CD4-positive, alpha-beta T cell (primary cell): ENCODE measurements at regions not wholly inside any gene's neighbourhood (a gene's known extent, or its start where the extent isn't known, plus 50 kb on each side); places are given as distances from the start of the nearest gene placed in this dataset.

ENCODE experiments used
- ATAC-seq: fragments of 200-7000 bp; cut with Tn5 transposase; one replicate; pipeline ENCODE4 v1.10.0; 2022; ENCODE audit warnings: mild to moderate bottlenecking; ENCODE audit not compliant: poor library complexity
- CTCF ChIA-PET: fragments of 350-600 bp; sonication (Branson Sonifier 250); formaldehyde crosslinking; loops from one replicate; lab custom pipeline; 2021; ENCODE audit warnings: antibody characterized with exemption, inconsistent platforms; lab: Charles Lee
- POLR2A ChIA-PET: fragments of 350-600 bp; sonication (Branson Sonifier 250); formaldehyde crosslinking; loops from one replicate; lab custom pipeline; 2021; ENCODE audit warnings: antibody characterized with exemption, inconsistent platforms; lab: Charles Lee
- DNase-seq, 14 experiments: peaks; one replicate each; pipeline ENCODE4 v3.0.0-alpha.2; 2013 to 2020; ENCODE audit warnings: mixed read lengths in 2 of 14
- H3K27ac ChIP-seq, 2 donors: one replicate each; pipeline versions ENCODE4 v1.5.1 to v1.7.0; 2013; ENCODE audit warnings: low read length in 2 of 2, low read depth in 1 of 2, mild to moderate bottlenecking in 1 of 2
- H3K27me3 ChIP-seq, 2 experiments: 1 replicate in 1 of 2; 2 replicates in 1 of 2; pipeline versions ENCODE4 v1.6.1 to v1.7.0; 2013; ENCODE audit warnings: low read length in 2 of 2, control low read depth in 1 of 2, mild to moderate bottlenecking in 1 of 2, moderate library complexity in 1 of 2; ENCODE audit not compliant: insufficient read depth in 2 of 2, control insufficient read depth in 1 of 2
- H3K36me3 ChIP-seq: one replicate; pipeline ENCODE4 v1.6.1; 2013; ENCODE audit warnings: low read length, control low read depth; ENCODE audit not compliant: insufficient read depth
- H3K4me1 ChIP-seq: one replicate; pipeline ENCODE4 v1.6.1; 2013; ENCODE audit warnings: low read length, control low read depth; ENCODE audit not compliant: insufficient read depth
- H3K4me3 ChIP-seq: one replicate; pipeline ENCODE4 v1.5.1; 2013; ENCODE audit warnings: mild to moderate bottlenecking, low read length, moderate library complexity
- H3K9me3 ChIP-seq, 2 experiments: 1 replicate in 1 of 2; 2 replicates in 1 of 2; pipeline versions ENCODE4 v1.6.1 to v1.7.0; 2013; ENCODE audit warnings: low read length in 2 of 2, mild to moderate bottlenecking in 2 of 2, control low read depth in 1 of 2, moderate library complexity in 1 of 2; ENCODE audit not compliant: control insufficient read depth in 1 of 2, insufficient read depth in 1 of 2
- H3K27ac Mint-ChIP-seq: one replicate; pipeline ENCODE4 v1.8.0; 2020; ENCODE audit warnings: mixed read lengths
- H3K27me3 Mint-ChIP-seq: one replicate; pipeline ENCODE4 v1.8.0; 2021; ENCODE audit warnings: mixed read lengths
- H3K36me3 Mint-ChIP-seq: one replicate; pipeline ENCODE4 v1.8.0; 2021; ENCODE audit warnings: low read depth, mixed read lengths
- H3K4me1 Mint-ChIP-seq: one replicate; pipeline ENCODE4 v1.8.0; 2021; ENCODE audit warnings: low read depth, mixed read lengths
- H3K4me3 Mint-ChIP-seq: one replicate; pipeline ENCODE4 v1.8.0; 2020; ENCODE audit warnings: mild to moderate bottlenecking, mixed read lengths
- H3K9me3 Mint-ChIP-seq: one replicate; pipeline ENCODE4 v1.8.0; 2020; ENCODE audit warnings: mixed read lengths
- intact Hi-C, 2 experiments: fragments of 100-400 bp; cut with DNase I in 1 of 2; cut with micrococcal nuclease in 1 of 2; formaldehyde crosslinking; loops; one replicate each; pipeline versions ENCODE4 v1.15.1 to v1.9.0; 2023 to 2025; cut with DNase I, micrococcal nuclease
- TF ChIP-seq, protein P1 (sequence below): fragments of 200-600 bp; IDR thresholded peaks from one replicate; pipeline ENCODE4 v1.8.0; 2022; ENCODE audit warnings: antibody characterized with exemption, mild to moderate bottlenecking

- H3K27ac Mint-ChIP-seq: no peak overlapping the region
- no peaks in the 10 kb centered on the region for H3K27me3 ChIP-seq
- no peaks in the 10 kb centered on the region for H3K36me3 Mint-ChIP-seq
- H3K4me1 Mint-ChIP-seq: no peaks in the 10 kb centered on the region
- CTCF ChIA-PET: no interaction called here
- TF ChIP-seq, protein P1, sequence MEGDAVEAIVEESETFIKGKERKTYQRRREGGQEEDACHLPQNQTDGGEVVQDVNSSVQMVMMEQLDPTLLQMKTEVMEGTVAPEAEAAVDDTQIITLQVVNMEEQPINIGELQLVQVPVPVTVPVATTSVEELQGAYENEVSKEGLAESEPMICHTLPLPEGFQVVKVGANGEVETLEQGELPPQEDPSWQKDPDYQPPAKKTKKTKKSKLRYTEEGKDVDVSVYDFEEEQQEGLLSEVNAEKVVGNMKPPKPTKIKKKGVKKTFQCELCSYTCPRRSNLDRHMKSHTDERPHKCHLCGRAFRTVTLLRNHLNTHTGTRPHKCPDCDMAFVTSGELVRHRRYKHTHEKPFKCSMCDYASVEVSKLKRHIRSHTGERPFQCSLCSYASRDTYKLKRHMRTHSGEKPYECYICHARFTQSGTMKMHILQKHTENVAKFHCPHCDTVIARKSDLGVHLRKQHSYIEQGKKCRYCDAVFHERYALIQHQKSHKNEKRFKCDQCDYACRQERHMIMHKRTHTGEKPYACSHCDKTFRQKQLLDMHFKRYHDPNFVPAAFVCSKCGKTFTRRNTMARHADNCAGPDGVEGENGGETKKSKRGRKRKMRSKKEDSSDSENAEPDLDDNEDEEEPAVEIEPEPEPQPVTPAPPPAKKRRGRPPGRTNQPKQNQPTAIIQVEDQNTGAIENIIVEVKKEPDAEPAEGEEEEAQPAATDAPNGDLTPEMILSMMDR: no peak
- POLR2A ChIA-PET: no interaction called here
- intact Hi-C loops: loop anchor here in 1 of 2 experiments (10.0 kb wide), 1 partner anchor 155 kb away; no protein-coding TSS in a partner anchor
- DNase-seq: no peak
- H3K27ac ChIP-seq: no peak overlapping the region
- no peaks in the 10 kb centered on the region for H3K9me3 ChIP-seq
- H3K4me1 ChIP-seq: no peaks in the 10 kb centered on the region
- H3K4me3 Mint-ChIP-seq: no peak overlapping the region
- no peaks in the 10 kb centered on the region for H3K9me3 Mint-ChIP-seq
- no peak overlapping the region for H3K4me3 ChIP-seq
- H3K27me3 Mint-ChIP-seq: no peaks in the 10 kb centered on the region
- no peaks in the 10 kb centered on the region for H3K36me3 ChIP-seq
- no peak for ATAC-seq
These were observed 111.8 kb upstream of the TLE3 start for GRCh38 chr15:70209499-70209898.

GRCh38 chr15:70208332-70208731 lies 110.6 kb upstream of the TLE3 start:
- Mint-ChIP-seq H3K27me3 (no peaks in the 10 kb centered on the region), H3K27ac (no peak overlapping the region), H3K4me1 (no peaks in the 10 kb centered on the region), H3K4me3 (no peak overlapping the region), H3K9me3 (no peaks in the 10 kb centered on the region), H3K36me3 (no peaks in the 10 kb centered on the region)
- TF ChIP-seq, protein P1: no peak
- DNase-seq (no peak), ATAC-seq (no peak)
- intact Hi-C loops: loop anchor here in 1 of 2 experiments (10.0 kb wide), 1 partner anchor 154 kb away; no protein-coding TSS in a partner anchor
- Histone ChIP-seq H3K36me3 (no peaks in the 10 kb centered on the region), H3K27me3 (no peaks in the 10 kb centered on the region), H3K27ac (no peak overlapping the region), H3K4me1 (no peaks in the 10 kb centered on the region), H3K4me3 (no peak overlapping the region), H3K9me3 (no peaks in the 10 kb centered on the region)
- CTCF ChIA-PET: interaction anchor here (0.6 kb wide), 1 partner anchor 32 kb away, joined by 3 read pairs; no protein-coding TSS in a partner anchor
- POLR2A ChIA-PET: no interaction called here

- H3K4me1 ChIP-seq: no peaks in the 10 kb centered on the region
These were observed 109.0 kb upstream of the TLE3 start for GRCh38 chr15:70206668-70207067.

More at GRCh38 chr15:70206668-70207067, 109.0 kb upstream of the TLE3 start:
- ChIA-PET CTCF (no interaction called here), POLR2A (no interaction called here)
- Mint-ChIP-seq H3K36me3 (no peaks in the 10 kb centered on the region), H3K4me3 (no peak overlapping the region), H3K27ac (no peak overlapping the region), H3K9me3 (no peaks in the 10 kb centered on the region), H3K4me1 (no peaks in the 10 kb centered on the region), H3K27me3 (no peaks in the 10 kb centered on the region)
- Histone ChIP-seq H3K9me3 (no peaks in the 10 kb centered on the region), H3K27me3 (no peaks in the 10 kb centered on the region), H3K27ac (no peak overlapping the region), H3K4me3 (no peak overlapping the region), H3K36me3 (no peaks in the 10 kb centered on the region)
- ATAC-seq (no peak), DNase-seq (no peak)
- TF ChIP-seq, protein P1: no peak
- intact Hi-C loops: loop anchor here in 1 of 2 experiments (10.0 kb wide), 1 partner anchor 152 kb away; no protein-coding TSS in a partner anchor
